HL-60 (cell line): ENCODE measurements at regions not wholly inside any gene's neighbourhood (a gene's known extent, or its start where the extent isn't known, plus 50 kb on each side); places are given as distances from the start of the nearest gene placed in this dataset.

Experiments used
- DNase-seq, 2 experiments: peaks; one replicate each; pipeline ENCODE4 v3.0.0-alpha.2; 2010 to 2020; ENCODE audit warnings: low read depth in 1 of 2, low spot score in 1 of 2
- H3K27ac ChIP-seq: fragments of 250-450 bp; sonication (Bioruptor Pico); replicated peaks from 2 replicates; pipeline ENCODE4 v1.5.1; 2020; ENCODE audit warnings: mild to moderate bottlenecking, moderate library complexity
- H3K27me3 ChIP-seq: fragments of 250-450 bp; sonication (Bioruptor Pico); 2 replicates; pipeline ENCODE4 v1.5.1; 2021; ENCODE audit warnings: mild to moderate bottlenecking, moderate library complexity; ENCODE audit not compliant: insufficient read depth, poor library complexity, severe bottlenecking
- H3K4me3 ChIP-seq: replicated peaks from 2 replicates; pipeline ENCODE4 v1.5.1; 2011; ENCODE audit warnings: mild to moderate bottlenecking, control low read depth, low read length; ENCODE audit not compliant: insufficient read depth
- GABPA ChIP-seq: IDR thresholded peaks from 2 replicates; pipeline ENCODE4 v1.6.1; 2012; ENCODE audit warnings: low read depth
- POLR2AphosphoS5 ChIP-seq: IDR thresholded peaks from 2 replicates; pipeline ENCODE4 v1.6.1; 2012; ENCODE audit warnings: low read depth
- SPI1 ChIP-seq: IDR thresholded peaks from 2 replicates; pipeline ENCODE4 v1.6.1; 2012; ENCODE audit warnings: low read depth, mild to moderate bottlenecking, borderline replicate concordance
- TF ChIP-seq, protein P1 (sequence below): IDR thresholded peaks from 2 replicates; pipeline ENCODE4 v1.6.1; 2012; ENCODE audit warnings: low read depth; ENCODE audit not compliant: insufficient replicate concordance
- TF ChIP-seq, protein P2 (sequence below): IDR thresholded peaks from one replicate; pipeline ENCODE4 v1.5.1; 2011; ENCODE audit warnings: low read length, control low read depth, inconsistent platforms; ENCODE audit not compliant: insufficient read depth

DNA sequence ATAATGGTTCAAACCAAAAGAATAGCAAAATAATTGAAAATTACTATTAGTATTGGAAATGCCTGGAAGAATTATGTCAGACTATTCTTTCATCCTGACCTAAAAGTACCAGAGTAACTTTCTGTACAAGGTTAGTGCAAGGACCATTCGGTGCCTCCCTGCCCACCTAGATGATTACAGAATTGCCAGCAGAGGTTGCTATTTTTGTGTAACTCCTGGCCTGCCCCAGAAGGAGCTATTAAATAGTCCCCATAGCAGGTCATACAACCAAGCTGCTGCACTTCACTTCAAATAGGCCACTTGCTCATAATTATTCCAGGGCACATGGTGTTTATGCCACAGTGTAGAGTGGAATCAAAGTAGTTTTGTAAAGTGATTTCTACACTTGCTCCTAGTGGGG is 831.1 kb upstream of the PABPC4L start:
- Histone ChIP-seq H3K27ac (no peak overlapping the region), H3K4me3 (no peak overlapping the region), H3K27me3 (no peaks in the 10 kb centered on the region)
- DNase-seq, result no peak
- TF ChIP-seq GABPA (no peak), SPI1 (no peak), POLR2AphosphoS5 (no peak)
- TF ChIP-seq, protein P1, sequence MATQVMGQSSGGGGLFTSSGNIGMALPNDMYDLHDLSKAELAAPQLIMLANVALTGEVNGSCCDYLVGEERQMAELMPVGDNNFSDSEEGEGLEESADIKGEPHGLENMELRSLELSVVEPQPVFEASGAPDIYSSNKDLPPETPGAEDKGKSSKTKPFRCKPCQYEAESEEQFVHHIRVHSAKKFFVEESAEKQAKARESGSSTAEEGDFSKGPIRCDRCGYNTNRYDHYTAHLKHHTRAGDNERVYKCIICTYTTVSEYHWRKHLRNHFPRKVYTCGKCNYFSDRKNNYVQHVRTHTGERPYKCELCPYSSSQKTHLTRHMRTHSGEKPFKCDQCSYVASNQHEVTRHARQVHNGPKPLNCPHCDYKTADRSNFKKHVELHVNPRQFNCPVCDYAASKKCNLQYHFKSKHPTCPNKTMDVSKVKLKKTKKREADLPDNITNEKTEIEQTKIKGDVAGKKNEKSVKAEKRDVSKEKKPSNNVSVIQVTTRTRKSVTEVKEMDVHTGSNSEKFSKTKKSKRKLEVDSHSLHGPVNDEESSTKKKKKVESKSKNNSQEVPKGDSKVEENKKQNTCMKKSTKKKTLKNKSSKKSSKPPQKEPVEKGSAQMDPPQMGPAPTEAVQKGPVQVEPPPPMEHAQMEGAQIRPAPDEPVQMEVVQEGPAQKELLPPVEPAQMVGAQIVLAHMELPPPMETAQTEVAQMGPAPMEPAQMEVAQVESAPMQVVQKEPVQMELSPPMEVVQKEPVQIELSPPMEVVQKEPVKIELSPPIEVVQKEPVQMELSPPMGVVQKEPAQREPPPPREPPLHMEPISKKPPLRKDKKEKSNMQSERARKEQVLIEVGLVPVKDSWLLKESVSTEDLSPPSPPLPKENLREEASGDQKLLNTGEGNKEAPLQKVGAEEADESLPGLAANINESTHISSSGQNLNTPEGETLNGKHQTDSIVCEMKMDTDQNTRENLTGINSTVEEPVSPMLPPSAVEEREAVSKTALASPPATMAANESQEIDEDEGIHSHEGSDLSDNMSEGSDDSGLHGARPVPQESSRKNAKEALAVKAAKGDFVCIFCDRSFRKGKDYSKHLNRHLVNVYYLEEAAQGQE, result no peak
- TF ChIP-seq, protein P2, sequence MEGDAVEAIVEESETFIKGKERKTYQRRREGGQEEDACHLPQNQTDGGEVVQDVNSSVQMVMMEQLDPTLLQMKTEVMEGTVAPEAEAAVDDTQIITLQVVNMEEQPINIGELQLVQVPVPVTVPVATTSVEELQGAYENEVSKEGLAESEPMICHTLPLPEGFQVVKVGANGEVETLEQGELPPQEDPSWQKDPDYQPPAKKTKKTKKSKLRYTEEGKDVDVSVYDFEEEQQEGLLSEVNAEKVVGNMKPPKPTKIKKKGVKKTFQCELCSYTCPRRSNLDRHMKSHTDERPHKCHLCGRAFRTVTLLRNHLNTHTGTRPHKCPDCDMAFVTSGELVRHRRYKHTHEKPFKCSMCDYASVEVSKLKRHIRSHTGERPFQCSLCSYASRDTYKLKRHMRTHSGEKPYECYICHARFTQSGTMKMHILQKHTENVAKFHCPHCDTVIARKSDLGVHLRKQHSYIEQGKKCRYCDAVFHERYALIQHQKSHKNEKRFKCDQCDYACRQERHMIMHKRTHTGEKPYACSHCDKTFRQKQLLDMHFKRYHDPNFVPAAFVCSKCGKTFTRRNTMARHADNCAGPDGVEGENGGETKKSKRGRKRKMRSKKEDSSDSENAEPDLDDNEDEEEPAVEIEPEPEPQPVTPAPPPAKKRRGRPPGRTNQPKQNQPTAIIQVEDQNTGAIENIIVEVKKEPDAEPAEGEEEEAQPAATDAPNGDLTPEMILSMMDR, result no peak

DNA sequence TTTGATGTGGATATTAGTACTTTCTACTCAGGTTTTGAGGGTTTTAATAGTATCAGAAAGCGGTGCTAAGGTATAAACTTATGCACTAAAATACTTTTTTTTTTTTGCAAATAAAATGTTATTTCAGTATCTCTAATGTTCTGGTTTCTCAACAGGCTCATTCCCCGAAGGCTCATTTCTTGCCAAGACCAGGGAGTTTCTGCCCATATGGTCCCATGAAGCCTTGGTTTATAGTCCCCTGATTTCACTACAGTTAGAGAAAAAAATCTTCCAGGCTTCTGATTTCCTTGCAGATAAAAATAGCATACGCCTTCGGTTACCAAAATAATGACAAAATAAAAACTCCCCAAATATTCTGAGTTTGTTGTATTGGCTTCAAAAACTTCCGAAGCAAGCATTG is 814.2 kb upstream of the PABPC4L start:
- TF ChIP-seq, protein P2, result no peak
- TF ChIP-seq, protein P1, result no peak
- H3K4me3 ChIP-seq, result no peak overlapping the region
- no peak for DNase-seq
- no peak overlapping the region for H3K27ac ChIP-seq
- no peaks in the 10 kb centered on the region for H3K27me3 ChIP-seq

DNA sequence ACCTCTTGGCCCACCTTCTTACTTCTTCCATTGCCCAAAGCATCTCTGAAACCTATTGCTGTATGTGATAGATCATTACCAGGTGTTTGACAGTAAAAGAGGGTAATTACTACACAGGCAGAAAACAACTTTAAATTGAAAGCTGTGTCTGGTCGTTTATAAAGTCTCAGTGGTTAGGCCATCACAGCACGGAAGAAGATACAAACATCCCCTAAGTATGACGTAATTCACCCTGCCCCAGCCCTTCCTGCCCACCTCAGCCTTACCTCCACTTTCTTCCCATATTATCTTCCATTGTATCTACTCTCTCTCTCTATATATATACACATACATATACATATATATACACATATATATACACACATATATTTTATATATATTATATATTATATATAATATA is 805.8 kb upstream of the PABPC4L start:
- TF ChIP-seq, protein P2, result no peak
- TF ChIP-seq POLR2AphosphoS5 (no peak), GABPA (no peak), SPI1 (no peak)
- TF ChIP-seq, protein P1, result no peak
- DNase-seq, result no peak
- H3K4me3 ChIP-seq, result no peak overlapping the region

More for the DNA sequence above, 805.8 kb upstream of the PABPC4L start:
- Histone ChIP-seq H3K27ac (no peak overlapping the region), H3K27me3 (no peaks in the 10 kb centered on the region)
